ENCODE measurements at regions not wholly inside any gene's neighbourhood (a gene's known extent, or its start where the extent isn't known, plus 50 kb on each side); places are given as distances from the start of the nearest gene placed in this dataset.
A peak's percentile ranks its signal among the peaks of the same experiment; 100 is the strongest.

GRCh38 chr18:59748628-59749360 lies 51.6 kb upstream of the CCBE1 start:
- no TSS peak for BruUV-seq (replicated peaks)
- Histone ChIP-seq H3K27me3 (ENCODE audit: insufficient read depth, low read length) (no peaks in the 10 kb centered on the region), H3K4me3 (replicated peaks in 1 of 2; ENCODE audit: low read depth in 1 of 2, low read length in 2 of 2) (no peak overlapping the region), H3K4me1 (ENCODE audit: control insufficient read depth in 1 of 2, insufficient read depth in 2 of 2, low read length in 2 of 2) (peaks cover 0 to 15% of the 10 kb centered on the region in 2 experiments; a peak in 2 of 4 replicates), H3K9me3 (ENCODE audit: control insufficient read depth in 1 of 2, insufficient read depth in 1 of 2, low read depth in 1 of 2, low read length in 2 of 2) (no peaks in the 10 kb centered on the region), H3K79me2 (ENCODE audit: insufficient read depth, low read length) (no peaks in the 10 kb centered on the region), H3K9me2 (ENCODE audit: insufficient read depth) (no peaks in the 10 kb centered on the region), H2AFZ (ENCODE audit: low read depth, low read length, poor library complexity, severe bottlenecking) (peak overlapping the region; percentile 55), H3K36me3 (ENCODE audit: control insufficient read depth in 1 of 2, insufficient read depth in 2 of 2, low read length in 2 of 2) (no peaks in the 10 kb centered on the region), H3K4me2 (ENCODE audit: low read length) (peak overlapping the region; percentile 35; the same call in 1 of the 2 replicates), H4K20me1 (ENCODE audit: insufficient read depth) (no peaks in the 10 kb centered on the region), H3K9ac (ENCODE audit: low read length) (no peak overlapping the region), H3K27ac (ENCODE audit: low read depth, low read length) (no peak overlapping the region)
- TF ChIP-seq SRF (IDR thresholded peaks at IDR 0.05; ENCODE audit: low read depth) (peak; percentile 57), CBX3 (IDR thresholded peaks at IDR 0.05; ENCODE audit: low read depth) (no peak), TCF7L2 (IDR thresholded peaks at IDR 0.05; ENCODE audit: borderline replicate concordance, extremely low read depth, insufficient read depth, insufficient read length) (peak; percentile 27), CEBPB (IDR thresholded peaks at IDR 0.05; ENCODE audit: low read depth) (0 out of 2 replicates have a peak, but pooled peaks have one; percentile 16), ELF1 (IDR thresholded peaks at IDR 0.05; ENCODE audit: borderline replicate concordance, low read depth) (no peak), EGR1 (IDR thresholded peaks at IDR 0.05; ENCODE audit: low read depth) (0 out of 2 replicates have a peak, but pooled peaks have one; percentile 26), YY1 (IDR thresholded peaks at IDR 0.05; ENCODE audit: extremely low read depth, insufficient replicate concordance, low read depth, low read length) (no peak), JUND (IDR thresholded peaks at IDR 0.05) (peak; percentile 83), ZBTB33 (IDR thresholded peaks at IDR 0.05; ENCODE audit: extremely low read depth, insufficient replicate concordance, low read length) (no peak), FOSL1 (IDR thresholded peaks at IDR 0.05; ENCODE audit: low read depth) (peak; percentile 88), SP1 (IDR thresholded peaks at IDR 0.05; ENCODE audit: low read depth) (peak; percentile 51; the same call in 1 of the 2 replicates), EZH2 (IDR thresholded peaks at IDR 0.05) (no peak), REST (IDR thresholded peaks at IDR 0.05; ENCODE audit: low read depth) (no peak), ATF3 (IDR thresholded peaks at IDR 0.05) (0 out of 2 replicates have a peak, but pooled peaks have one; percentile 9), MAX (IDR thresholded peaks at IDR 0.05) (no peak), POLR2AphosphoS5 (IDR thresholded peaks at IDR 0.05; ENCODE audit: low read depth, low read length) (no peak)
- DNase-seq (ENCODE audit: low read depth, low spot score) (peak; percentile 41), ATAC-seq (peak; percentile 80)
- ChIA-PET CTCF (no interaction called here), POLR2A (no interaction called here), RAD21 (ENCODE audit: low non-redundant PET in 1 of 2, low total read pairs in 2 of 2, uncharacterized antibody in 2 of 2, unreplicated experiment in 2 of 2) (no interaction called here)
- intact Hi-C loops (cut with micrococcal nuclease) = no loop called here
